Thyroid gland (tissue), 4 donors: ENCODE measurements at regions not wholly inside any gene's neighbourhood (a gene's known extent, or its start where the extent isn't known, plus 50 kb on each side); places are given as distances from the start of the nearest gene placed in this dataset.

Experiments used
- CTCF ChIP-seq, 6 experiments: fragments of 200-600 bp in 3 of 6; fragments of 450-650 bp in 3 of 6; sonication (generic) in 3 of 6; IDR thresholded peaks; one replicate each; pipeline ENCODE4 v1.5.1; 2016 to 2019; ENCODE audit warnings: antibody characterized with exemption in 6 of 6, mild to moderate bottlenecking in 2 of 6, inconsistent platforms in 1 of 6, moderate library complexity in 1 of 6
- POLR2A ChIP-seq, 2 donors: fragments of 450-650 bp; IDR thresholded peaks; one replicate each; pipeline ENCODE4 v1.6.1; 2017; ENCODE audit warnings: antibody characterized with exemption in 2 of 2, mild to moderate bottlenecking in 2 of 2, moderate library complexity in 1 of 2

- TF ChIP-seq CTCF (IDR thresholded peaks at IDR 0.05), result no peak
- TF ChIP-seq POLR2A (IDR thresholded peaks at IDR 0.05), result no peak
Observed at GRCh38 chr5:62969409-62970120, 390.9 kb downstream of the LRRC70 start.
